ENCODE measurements at regions not wholly inside any gene's neighbourhood (a gene's known extent, or its start where the extent isn't known, plus 50 kb on each side); places are given as distances from the start of the nearest gene placed in this dataset.
"Not testable (repeated sequence)": the region's sequence is repeated elsewhere in the genome, so short reads cannot be mapped to it uniquely, and the experiment has no call there.

DNA sequence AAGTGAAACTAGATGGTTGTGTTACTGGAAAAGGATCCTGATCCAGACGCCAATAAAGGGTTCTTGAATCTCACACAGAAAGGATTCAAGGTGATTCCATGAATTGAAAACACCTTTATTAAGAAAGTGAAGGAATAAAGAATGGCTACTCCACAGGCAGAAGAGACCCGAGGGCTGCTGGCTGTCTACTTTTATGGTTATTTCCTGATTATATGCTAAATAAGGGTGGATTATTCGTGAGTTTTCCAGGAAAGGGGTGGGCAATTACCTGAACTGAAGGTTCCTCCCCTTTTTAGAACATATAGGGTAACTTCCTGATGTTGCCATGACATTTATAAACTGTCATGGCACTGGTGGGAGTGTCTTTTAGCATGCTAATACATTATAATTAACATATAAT, 50.9 kb upstream of the WARS2 start:
- no peak for DNase-seq

- no peak for DNase-seq
Observed at GRCh38 chr1:119204197-119204960, 63.9 kb upstream of the WARS2 start.

DNA sequence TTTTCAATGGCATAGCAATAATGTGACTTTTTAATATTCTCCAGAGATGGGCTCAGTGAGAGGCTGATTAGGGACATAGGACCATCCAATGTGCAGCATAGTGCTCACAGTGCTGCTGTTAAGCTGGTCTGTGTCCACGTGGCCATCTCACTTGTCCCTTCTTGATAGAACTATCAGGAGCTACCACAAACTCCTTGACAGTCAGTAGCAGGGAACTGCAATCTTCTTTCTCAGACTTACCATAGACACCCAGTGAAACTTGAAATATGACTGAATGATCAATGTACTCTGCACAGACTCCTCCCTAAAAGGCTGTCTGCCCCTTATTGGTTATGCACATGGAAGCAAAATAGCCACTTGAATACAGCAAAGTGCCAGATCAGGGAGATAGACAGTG, 64.5 kb upstream of the WARS2 start:
- DNase-seq, result no peak

DNA sequence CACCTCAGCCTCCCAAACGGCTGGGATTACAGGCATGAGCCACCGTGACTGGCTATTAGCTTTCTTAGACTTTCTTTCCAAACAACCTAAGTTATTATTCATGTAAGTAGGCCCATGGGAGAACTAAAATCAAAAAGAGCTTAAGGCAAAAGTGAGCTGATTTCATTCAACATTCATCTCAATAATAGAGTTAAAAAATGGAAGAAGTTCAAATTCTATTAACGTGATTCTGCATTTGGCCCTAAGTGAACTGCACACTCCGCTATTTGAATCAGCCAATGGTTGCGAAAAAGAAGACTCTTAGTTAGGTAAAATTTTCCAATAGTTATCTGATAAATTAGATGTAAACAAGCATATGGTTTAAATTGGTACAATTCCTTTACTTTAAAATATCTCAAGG, 68.6 kb upstream of the WARS2 start:
- no peak for DNase-seq

DNA sequence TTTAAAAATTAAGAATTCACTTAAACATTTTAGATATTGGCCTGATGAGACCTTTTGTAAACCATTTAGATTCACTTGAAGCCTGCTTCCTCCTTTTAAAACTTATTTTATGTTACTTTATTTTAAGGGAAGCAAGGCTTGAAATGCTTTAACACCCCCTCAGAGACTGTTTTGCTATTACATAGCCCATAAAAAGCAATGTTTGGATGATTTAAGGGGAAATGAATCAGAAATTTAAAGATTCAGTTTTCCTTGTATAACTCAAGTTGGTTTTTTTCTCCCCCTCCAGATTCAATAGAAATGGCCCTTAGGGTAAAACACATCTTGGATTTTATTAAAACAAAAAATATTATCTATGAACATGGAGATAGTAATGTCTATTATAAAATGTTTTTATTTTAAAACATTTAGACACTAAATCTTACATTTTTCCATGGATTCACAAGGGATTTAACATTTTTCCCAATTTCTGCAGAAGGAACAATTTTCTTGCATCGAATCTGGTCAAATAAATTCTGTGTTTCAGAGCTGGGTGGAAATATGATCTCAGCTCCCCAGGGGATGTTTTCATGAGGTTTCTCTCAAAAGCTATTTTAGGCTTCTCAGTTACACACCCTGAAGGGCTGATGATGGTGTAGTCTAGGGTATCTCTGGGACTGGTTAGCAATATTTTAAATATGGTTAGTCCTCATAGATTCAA, 69.3 kb upstream of the WARS2 start:
- no peak for DNase-seq

GRCh38 chr1:119210296-119210649, 69.8 kb upstream of the WARS2 start:
- no peak for DNase-seq

- not testable (repeated sequence) for DNase-seq
Observed at GRCh38 chr1:119213213-119213612, 72.8 kb upstream of the WARS2 start.

- not testable (repeated sequence) for DNase-seq
Observed at GRCh38 chr1:119214961-119215360, 74.5 kb upstream of the WARS2 start.

GRCh38 chr1:119217309-119217828, 76.9 kb upstream of the WARS2 start:
- DNase-seq, result no peak

DNA sequence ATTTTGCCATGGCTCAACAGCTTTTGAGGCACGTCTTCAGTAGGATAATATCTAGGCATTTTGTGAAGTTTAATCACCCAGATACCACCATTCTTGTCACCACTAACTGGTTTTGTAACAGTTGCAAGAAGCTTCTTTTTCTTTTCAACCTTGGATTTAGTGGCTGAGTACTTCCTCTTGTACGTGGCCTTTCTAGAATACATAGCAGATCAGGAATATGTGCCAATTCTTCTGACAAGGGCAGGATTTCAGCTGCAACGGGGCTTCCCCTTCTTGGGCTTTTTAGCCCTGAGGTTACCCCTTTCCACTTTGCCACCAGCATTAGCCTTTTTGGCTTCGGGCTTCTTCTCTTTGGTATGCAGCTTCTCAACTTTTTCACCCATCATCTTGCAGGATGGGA, 79.3 kb upstream of the WARS2 start:
- DNase-seq, result no peak

DNA sequence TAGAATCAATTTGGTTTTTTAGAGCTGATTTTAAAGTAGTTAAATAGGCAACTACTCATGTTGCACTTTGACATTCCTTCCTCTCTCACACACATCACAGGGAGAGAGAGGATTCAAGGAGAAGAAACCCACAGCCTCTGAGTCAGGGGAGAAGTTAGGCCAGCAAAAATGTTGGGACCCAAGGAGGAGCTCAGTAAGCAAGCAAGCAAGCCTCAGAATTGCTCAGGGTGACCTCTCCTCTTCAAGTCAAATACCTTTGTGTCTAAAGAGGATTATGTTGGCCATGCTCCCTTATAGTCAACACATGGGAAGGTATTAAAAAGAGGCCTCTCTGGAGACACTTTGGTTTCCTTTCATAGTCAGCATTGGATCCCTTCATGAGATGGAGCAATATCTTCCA, 80.5 kb upstream of the WARS2 start:
- no peak for DNase-seq

- no peak for DNase-seq
Observed at GRCh38 chr1:119222271-119222670, 81.8 kb upstream of the WARS2 start.

- DNase-seq, result no peak
Observed at GRCh38 chr1:119225265-119225664, 84.8 kb upstream of the WARS2 start.

- DNase-seq, result no peak
Observed at GRCh38 chr1:119225831-119226230, 85.4 kb upstream of the WARS2 start.

DNA sequence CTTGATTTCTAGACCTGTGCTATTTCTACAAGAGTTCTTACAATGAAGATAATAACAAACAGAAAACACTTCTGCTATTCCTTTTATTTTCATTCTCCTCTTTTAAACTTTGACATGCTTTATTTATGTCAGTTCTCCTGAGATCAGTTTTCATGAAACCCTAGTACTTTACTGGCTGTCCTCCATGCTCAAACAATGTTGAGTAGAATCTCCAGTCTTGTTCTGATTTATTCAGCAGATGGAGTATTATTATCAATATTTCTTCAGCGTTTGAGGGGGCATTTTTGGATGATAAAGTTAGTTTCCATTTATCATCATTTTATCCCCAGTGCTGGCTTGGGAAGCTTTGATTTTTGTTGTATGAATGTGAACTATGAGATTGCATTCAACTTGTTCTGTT, 85.9 kb upstream of the WARS2 start:
- no peak for DNase-seq

DNA sequence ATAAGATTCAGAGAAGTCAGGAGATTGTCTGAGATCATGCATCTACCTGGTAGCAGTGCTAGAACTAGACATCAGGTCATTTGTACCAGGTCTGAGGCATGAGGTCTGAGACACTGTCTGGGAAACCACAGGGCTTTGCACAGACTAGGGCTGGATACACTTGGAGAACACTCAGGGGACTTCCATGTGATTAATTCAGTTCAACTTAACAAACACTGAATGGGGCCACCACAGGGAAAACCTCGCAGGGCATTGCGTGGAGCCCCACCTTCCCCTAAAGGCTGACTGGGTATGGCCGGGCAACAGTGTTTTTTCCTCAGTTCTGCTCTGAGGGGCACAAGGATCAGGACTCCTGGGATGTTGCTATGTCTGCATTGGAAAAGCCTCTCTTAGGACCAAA, 86.5 kb upstream of the WARS2 start:
- DNase-seq, result no peak

- no peak for DNase-seq
Observed at GRCh38 chr1:119227456-119227855, 87.0 kb upstream of the WARS2 start.

GRCh38 chr1:119228335-119229080, 88.1 kb upstream of the WARS2 start:
- DNase-seq, result no peak

DNA sequence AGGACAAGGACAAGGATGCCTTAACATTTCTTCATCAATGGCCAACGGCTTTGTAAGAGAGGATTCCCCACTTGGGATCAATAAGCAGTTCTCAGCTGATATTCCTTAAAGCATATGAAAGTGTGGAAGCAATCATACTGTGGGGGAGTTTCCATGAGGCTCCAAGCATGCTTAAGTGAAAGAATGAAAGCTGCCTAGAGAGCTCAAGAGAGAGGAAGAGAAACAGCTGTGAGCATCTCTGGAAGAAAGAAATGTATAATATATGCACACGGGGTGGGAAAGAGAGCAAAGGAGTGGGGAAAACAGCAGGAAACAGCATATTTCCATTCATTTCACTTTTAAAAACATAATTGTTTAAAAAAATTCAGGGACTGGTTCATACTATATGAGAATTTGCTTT, 94.7 kb upstream of the WARS2 start:
- no peak for DNase-seq

GRCh38 chr1:119245881-119246280, 105.4 kb upstream of the WARS2 start:
- DNase-seq, result no peak

DNA sequence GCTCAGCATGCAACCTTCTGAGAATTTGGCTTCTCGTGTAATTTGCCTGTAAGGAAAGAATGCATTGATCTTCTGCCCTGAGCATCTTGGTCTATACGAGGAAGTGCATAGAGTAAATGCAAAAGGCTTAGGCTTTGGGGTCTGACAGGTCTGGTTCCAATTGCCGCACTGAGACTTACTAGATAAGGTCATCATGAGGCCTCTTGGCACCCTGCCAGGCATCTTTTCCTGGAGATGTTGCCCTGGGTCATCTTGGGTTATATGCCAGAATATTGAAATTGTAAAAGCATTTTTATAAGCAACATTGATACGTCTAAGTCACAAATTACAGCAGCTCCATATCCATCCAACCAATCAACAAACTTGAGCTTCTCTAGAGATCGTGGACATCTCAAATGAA, 108.8 kb upstream of the WARS2 start:
- DNase-seq, result no peak

GRCh38 chr1:119250299-119250698, 109.8 kb upstream of the WARS2 start:
- DNase-seq, result no peak

- DNase-seq, result no peak
Observed at GRCh38 chr1:119251751-119252150, 111.3 kb upstream of the WARS2 start.

GRCh38 chr1:119253366-119253765, 112.9 kb upstream of the WARS2 start:
- DNase-seq, result no peak
